Mammary epithelial cell (primary cell): ENCODE measurements at regions not wholly inside any gene's neighbourhood (a gene's known extent, or its start where the extent isn't known, plus 50 kb on each side); places are given as distances from the start of the nearest gene placed in this dataset.

Experiments used
- CTCF ChIP-seq, 2 donors: IDR thresholded peaks in 1 of 2; conservative IDR thresholded peaks in 1 of 2; 2 replicates each; pipeline ENCODE4 v1.5.1; 2011 to 2012; ENCODE audit warnings: inconsistent platforms in 2 of 2, low read length in 2 of 2, mild to moderate bottlenecking in 2 of 2, control low read depth in 1 of 2, low read depth in 1 of 2; ENCODE audit not compliant: insufficient read depth in 1 of 2; ENCODE audit errors: extremely low read depth in 1 of 2
- EZH2 ChIP-seq: IDR thresholded peaks from 2 replicates; pipeline ENCODE4 v1.6.1; 2012; ENCODE audit warnings: low read length, inconsistent platforms, borderline replicate concordance

- no peak for TF ChIP-seq CTCF (conservative IDR thresholded peaks at IDR 0.05 in 1 of 2, IDR thresholded peaks at IDR 0.05 in 1 of 2; ENCODE audit: extremely low read depth in 1 of 2, insufficient read depth in 1 of 2, low read depth in 1 of 2, low read length in 2 of 2)
- TF ChIP-seq EZH2 = no peak
These were observed 938.0 kb downstream of the NLGN4X start for GRCh38 chrX:5290635-5291034.
